Activated T-cell treated with anti-CD3 and anti-CD28 coated beads, Interleukin-2, amount 50 U/mL, for 72 hours (primary cell): ENCODE measurements at regions not wholly inside any gene's neighbourhood (a gene's known extent, or its start where the extent isn't known, plus 50 kb on each side); places are given as distances from the start of the nearest gene placed in this dataset.
"Not testable (repeated sequence)": the region's sequence is repeated elsewhere in the genome, so short reads cannot be mapped to it uniquely, and the experiment has no call there.

Experiments
- ATAC-seq, 2 donors: fragments of 150-1000 bp; cut with Tn5 transposase; replicated peaks in 1 of 2; 2 replicates each; pipeline ENCODE4 v1.10.0; 2021; ENCODE audit warnings: moderate library complexity in 2 of 2, mild to moderate bottlenecking in 1 of 2
- DNase-seq, 2 donors: peaks; one replicate each; pipeline ENCODE4 v3.0.0; 2021 to 2022; ENCODE audit warnings: mixed read lengths in 1 of 2
- H3K27ac Mint-ChIP-seq: one replicate; pipeline ENCODE4 v1.8.0; 2022; ENCODE audit warnings: mild to moderate bottlenecking, moderate library complexity, mixed read lengths
- H3K27me3 Mint-ChIP-seq: one replicate; pipeline ENCODE4 v1.8.0; 2022; ENCODE audit warnings: low read depth, mixed read lengths
- H3K36me3 Mint-ChIP-seq, 2 donors: one replicate each; pipeline ENCODE4 v1.8.0; 2022; ENCODE audit warnings: mixed read lengths in 2 of 2, mild to moderate bottlenecking in 1 of 2; ENCODE audit not compliant: insufficient read depth in 2 of 2
- H3K4me1 Mint-ChIP-seq: one replicate; pipeline ENCODE4 v1.8.0; 2022; ENCODE audit warnings: low read depth, mixed read lengths
- H3K4me3 Mint-ChIP-seq, 2 donors: one replicate each; pipeline ENCODE4 v1.8.0; 2022; ENCODE audit warnings: mild to moderate bottlenecking in 2 of 2, mixed read lengths in 2 of 2, moderate library complexity in 2 of 2
- H3K9me3 Mint-ChIP-seq, 2 donors: one replicate each; pipeline ENCODE4 v1.8.0; 2022; ENCODE audit warnings: mixed read lengths in 2 of 2

GRCh38 chr10:28997734-28998133 lies 291.1 kb upstream of the LYZL1 start:
- H3K36me3 Mint-ChIP-seq: no peaks in the 10 kb centered on the region
- no peaks in the 10 kb centered on the region for H3K27me3 Mint-ChIP-seq
- no peak for ATAC-seq
- H3K4me1 Mint-ChIP-seq: no peaks in the 10 kb centered on the region
- H3K27ac Mint-ChIP-seq: no peak overlapping the region
- H3K9me3 Mint-ChIP-seq: no peaks in the 10 kb centered on the region
- no peak for DNase-seq
- H3K4me3 Mint-ChIP-seq: no peak overlapping the region

DNA sequence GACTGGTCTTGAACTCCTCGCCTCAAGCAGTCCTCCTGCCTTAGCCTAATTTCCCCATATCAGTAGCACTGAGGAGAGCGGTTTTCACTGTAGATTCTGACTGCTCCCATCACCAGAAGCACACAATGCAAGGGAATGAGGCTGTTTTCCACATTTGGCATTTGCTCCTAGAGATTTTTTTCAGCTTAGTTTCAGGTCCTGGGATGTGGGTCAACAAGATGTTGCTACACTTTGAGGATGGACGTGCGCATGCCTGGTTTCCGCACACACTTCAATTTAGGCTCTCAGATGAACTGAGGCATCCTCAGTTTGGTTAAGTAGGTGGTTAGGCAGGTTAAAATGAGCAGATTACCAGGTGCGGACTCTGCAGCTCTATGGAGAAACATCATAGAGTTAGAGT lies 287.1 kb upstream of the LYZL1 start:
- H3K4me3 Mint-ChIP-seq: no peak overlapping the region
- no peak overlapping the region for H3K27ac Mint-ChIP-seq
- DNase-seq: no peak
- H3K9me3 Mint-ChIP-seq: no peaks in the 10 kb centered on the region
- H3K27me3 Mint-ChIP-seq: no peaks in the 10 kb centered on the region
- no peaks in the 10 kb centered on the region for H3K36me3 Mint-ChIP-seq
- no peak for ATAC-seq
- H3K4me1 Mint-ChIP-seq: no peaks in the 10 kb centered on the region

- H3K36me3 Mint-ChIP-seq, H3K27me3 Mint-ChIP-seq, H3K4me1 Mint-ChIP-seq, H3K9me3 Mint-ChIP-seq, H3K4me3 Mint-ChIP-seq, H3K27ac Mint-ChIP-seq, ATAC-seq, DNase-seq: not testable (repeated sequence)
Observed at GRCh38 chr10:29003014-29003413, 285.9 kb upstream of the LYZL1 start.

DNA sequence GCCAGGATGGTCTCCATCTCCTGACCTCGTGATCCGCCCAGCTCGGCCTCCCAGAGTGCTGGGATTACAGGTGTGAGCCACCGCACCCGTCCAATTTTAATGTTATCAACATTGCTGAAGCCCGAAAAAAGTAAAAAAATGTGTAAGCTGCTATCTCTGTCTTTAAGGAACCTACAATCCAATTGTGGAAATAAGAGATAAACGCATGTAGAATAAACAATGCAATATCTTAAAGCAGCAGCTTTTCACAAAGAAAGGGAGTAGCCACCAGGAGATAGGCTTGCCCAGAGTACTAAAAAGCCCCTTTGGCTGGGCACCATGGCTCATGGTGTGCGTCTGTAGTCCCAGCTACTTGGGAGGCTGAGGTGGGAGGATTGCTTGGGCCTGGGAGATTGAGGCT lies 282.9 kb upstream of the LYZL1 start:
- Mint-ChIP-seq H3K9me3 (no peaks in the 10 kb centered on the region), H3K4me1 (no peaks in the 10 kb centered on the region), H3K27me3 (no peaks in the 10 kb centered on the region), H3K36me3 (no peaks in the 10 kb centered on the region), H3K27ac (no peak overlapping the region), H3K4me3 (no peak overlapping the region)
- ATAC-seq (no peak), DNase-seq (no peak)

GRCh38 chr10:29007370-29007747 lies 281.5 kb upstream of the LYZL1 start:
- Mint-ChIP-seq H3K9me3 (no peaks in the 10 kb centered on the region), H3K4me1 (no peaks in the 10 kb centered on the region), H3K27me3 (no peaks in the 10 kb centered on the region), H3K36me3 (no peaks in the 10 kb centered on the region), H3K4me3 (no peak overlapping the region), H3K27ac (no peak overlapping the region)
- no peak for DNase-seq
- no peak for ATAC-seq

DNA sequence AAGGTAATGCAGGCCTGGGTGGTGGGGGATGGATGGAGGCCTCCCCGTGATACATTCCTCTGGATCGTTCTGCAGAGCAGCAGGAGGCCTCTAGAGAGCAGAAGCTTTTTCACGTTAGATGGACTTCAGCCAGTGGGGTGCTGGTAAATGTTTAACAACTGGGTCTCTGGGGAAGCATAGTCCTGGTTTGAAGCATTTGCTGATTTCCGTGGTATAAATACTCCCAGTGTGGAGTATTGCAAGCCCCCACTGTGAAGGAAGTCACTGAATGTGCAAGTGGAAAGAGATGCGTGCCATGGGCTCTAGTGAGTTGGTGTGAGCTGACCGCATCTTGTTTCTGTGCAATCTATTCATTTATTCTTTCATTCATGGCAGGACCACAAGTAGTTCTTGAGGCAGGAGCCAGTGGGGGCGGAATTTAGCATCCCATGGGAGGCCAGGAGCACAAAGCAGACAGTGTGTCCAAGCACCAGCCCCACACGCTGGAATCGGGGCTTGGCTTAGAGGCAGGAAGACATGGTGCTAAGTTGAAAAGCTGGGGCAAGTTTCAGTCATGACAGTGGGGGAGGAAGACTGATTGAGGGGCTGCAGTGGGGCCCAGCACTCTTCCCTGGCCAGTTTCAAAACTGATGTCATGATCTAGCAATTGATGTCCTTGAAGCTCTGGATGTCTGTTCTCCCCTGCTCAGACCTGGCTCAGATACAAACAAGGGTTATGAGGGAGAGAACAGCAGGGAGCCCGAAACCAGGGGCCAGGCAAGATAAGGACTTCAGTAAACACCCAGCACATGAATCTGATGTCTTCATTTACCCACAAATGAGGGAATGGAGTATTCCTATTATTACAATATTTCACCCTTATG lies 280.9 kb upstream of the LYZL1 start:
- Mint-ChIP-seq H3K27me3 (no peaks in the 10 kb centered on the region), H3K36me3 (no peaks in the 10 kb centered on the region), H3K9me3 (no peaks in the 10 kb centered on the region), H3K27ac (no peak overlapping the region), H3K4me3 (no peak overlapping the region), H3K4me1 (no peaks in the 10 kb centered on the region)
- no peak for ATAC-seq
- DNase-seq: no peak

- Mint-ChIP-seq H3K4me1 (no peaks in the 10 kb centered on the region), H3K36me3 (no peaks in the 10 kb centered on the region), H3K9me3 (no peaks in the 10 kb centered on the region), H3K4me3 (no peak overlapping the region), H3K27ac (no peak overlapping the region), H3K27me3 (no peaks in the 10 kb centered on the region)
- no peak for DNase-seq
- ATAC-seq: no peak
Observed at GRCh38 chr10:29009464-29009863, 279.4 kb upstream of the LYZL1 start.

DNA sequence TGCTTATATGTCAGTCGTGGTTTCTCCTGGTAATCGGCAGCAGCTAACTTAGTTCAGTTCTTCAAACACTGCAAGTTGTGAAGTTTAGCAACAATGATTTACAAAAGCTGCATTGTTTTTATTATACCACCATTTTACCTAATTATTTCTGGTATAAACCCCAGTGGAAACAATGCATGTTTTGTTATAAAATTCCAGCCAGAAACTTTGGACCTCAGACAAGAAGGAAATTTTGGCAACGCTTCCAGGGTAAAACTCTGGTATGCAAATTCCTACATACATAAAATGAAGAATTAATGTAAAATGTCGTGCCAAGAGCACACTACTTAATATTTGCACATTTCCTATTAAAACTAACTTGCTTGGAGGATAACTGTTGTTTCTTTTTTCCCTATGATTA lies 277.4 kb upstream of the LYZL1 start:
- H3K27ac Mint-ChIP-seq: no peak overlapping the region
- H3K4me3 Mint-ChIP-seq: no peak overlapping the region
- H3K36me3 Mint-ChIP-seq: no peaks in the 10 kb centered on the region
- no peak for ATAC-seq
- H3K4me1 Mint-ChIP-seq: no peaks in the 10 kb centered on the region
- no peaks in the 10 kb centered on the region for H3K9me3 Mint-ChIP-seq
- no peak for DNase-seq
- H3K27me3 Mint-ChIP-seq: peaks cover 8% of the 10 kb centered on the region

GRCh38 chr10:29012926-29013554 lies 275.8 kb upstream of the LYZL1 start:
- Mint-ChIP-seq H3K4me1 (no peaks in the 10 kb centered on the region), H3K9me3 (peaks cover 0 to 2% of the 10 kb centered on the region in 2 donors), H3K27ac (no peak overlapping the region), H3K4me3 (no peak overlapping the region), H3K27me3 (peaks cover 8% of the 10 kb centered on the region), H3K36me3 (no peaks in the 10 kb centered on the region)
- no peak for ATAC-seq
- no peak for DNase-seq

DNA sequence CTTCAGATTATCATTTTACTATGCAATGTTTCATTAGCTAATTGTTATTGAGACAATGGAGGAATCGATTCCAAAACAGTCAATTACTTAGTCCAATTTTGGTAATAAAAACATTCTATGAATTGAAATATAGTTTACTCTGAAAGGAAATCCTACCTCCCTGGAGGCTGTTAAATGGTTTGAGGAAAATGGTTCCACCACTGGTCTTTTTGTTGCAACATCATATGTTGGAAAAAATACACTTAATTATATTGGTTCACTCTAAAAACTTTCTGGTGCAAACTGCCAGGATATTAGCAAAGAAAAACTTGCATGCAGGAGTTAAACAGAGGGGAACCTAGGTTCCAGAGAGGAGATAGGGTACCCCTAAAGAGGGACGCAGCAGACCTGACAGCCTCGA lies 267.3 kb upstream of the LYZL1 start:
- peaks cover 2% of the 10 kb centered on the region for H3K27me3 Mint-ChIP-seq
- DNase-seq (no peak), ATAC-seq (no peak)
- H3K4me3 Mint-ChIP-seq: no peak overlapping the region
- no peaks in the 10 kb centered on the region for H3K4me1 Mint-ChIP-seq
- H3K9me3 Mint-ChIP-seq: peaks cover 0 to 2% of the 10 kb centered on the region in 2 donors
- H3K27ac Mint-ChIP-seq: no peak overlapping the region
- no peaks in the 10 kb centered on the region for H3K36me3 Mint-ChIP-seq

GRCh38 chr10:29022513-29022912 lies 266.4 kb upstream of the LYZL1 start:
- H3K36me3 Mint-ChIP-seq: no peaks in the 10 kb centered on the region
- H3K4me3 Mint-ChIP-seq: no peak overlapping the region
- H3K27me3 Mint-ChIP-seq: peaks cover 6% of the 10 kb centered on the region
- H3K4me1 Mint-ChIP-seq: no peaks in the 10 kb centered on the region
- no peak overlapping the region for H3K27ac Mint-ChIP-seq
- no peaks in the 10 kb centered on the region for H3K9me3 Mint-ChIP-seq
- ATAC-seq: no peak
- no peak for DNase-seq

DNA sequence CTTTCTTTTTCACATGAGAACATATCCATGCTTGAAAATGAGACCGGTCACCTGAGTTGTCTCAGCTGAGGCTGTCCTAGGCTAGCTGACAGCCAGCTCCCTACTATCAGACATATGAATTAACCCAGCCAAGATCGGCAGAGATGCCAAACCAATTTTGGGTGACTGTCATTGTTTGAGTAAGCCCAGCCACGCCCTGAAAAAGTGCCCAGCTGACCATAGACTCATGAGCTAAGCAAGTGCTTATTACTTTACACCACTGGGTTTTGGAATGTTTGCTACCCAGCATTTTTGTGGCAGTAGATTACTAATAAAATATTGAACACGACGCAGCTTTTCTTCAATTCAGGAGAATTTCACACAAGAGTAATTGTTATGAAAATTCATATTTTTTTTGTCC lies 265.2 kb upstream of the LYZL1 start:
- ATAC-seq (no peak), DNase-seq (no peak)
- H3K4me1 Mint-ChIP-seq: no peaks in the 10 kb centered on the region
- H3K4me3 Mint-ChIP-seq: no peak overlapping the region
- H3K27ac Mint-ChIP-seq: no peak overlapping the region
- H3K36me3 Mint-ChIP-seq: no peaks in the 10 kb centered on the region
- peaks cover 6% of the 10 kb centered on the region for H3K27me3 Mint-ChIP-seq
- H3K9me3 Mint-ChIP-seq: no peaks in the 10 kb centered on the region

- Mint-ChIP-seq H3K27ac (no peak overlapping the region), H3K4me3 (no peak overlapping the region), H3K4me1 (no peaks in the 10 kb centered on the region), H3K36me3 (no peaks in the 10 kb centered on the region), H3K9me3 (no peaks in the 10 kb centered on the region), H3K27me3 (peaks cover 6% of the 10 kb centered on the region)
- DNase-seq: no peak
- ATAC-seq: no peak
Observed at GRCh38 chr10:29026065-29026797, 262.6 kb upstream of the LYZL1 start.
